Fibroblast of villous mesenchyme (primary cell): ENCODE measurements at regions not wholly inside any gene's neighbourhood (a gene's known extent, or its start where the extent isn't known, plus 50 kb on each side); places are given as distances from the start of the nearest gene placed in this dataset.

Source experiments
- DNase-seq: peaks from one replicate; pipeline ENCODE4 v3.0.0-alpha.2; 2010; ENCODE audit warnings: low read depth
- H3K4me3 ChIP-seq: 2 replicates; pipeline ENCODE4 v1.5.1; 2011; ENCODE audit warnings: low read depth, mild to moderate bottlenecking, low read length
- CTCF ChIP-seq: IDR thresholded peaks from 2 replicates; pipeline ENCODE4 v1.5.1; 2012; ENCODE audit warnings: low read depth, mild to moderate bottlenecking, low read length; ENCODE audit not compliant: insufficient read depth

GRCh38 chr21:28421716-28422524 lies 570.8 kb downstream of the LTN1 start:
- DNase-seq, result peak; percentile 69
- TF ChIP-seq CTCF, result no peak
- H3K4me3 ChIP-seq, result no peak overlapping the region

GRCh38 chr21:28419811-28420210 lies 572.9 kb downstream of the LTN1 start:
- TF ChIP-seq CTCF, result no peak
- DNase-seq, result no peak
- H3K4me3 ChIP-seq, result no peak overlapping the region

GRCh38 chr21:28418726-28419514 lies 573.8 kb downstream of the LTN1 start:
- H3K4me3 ChIP-seq, result no peak overlapping the region
- DNase-seq, result peak; percentile 91
- no peak for TF ChIP-seq CTCF

- no peak overlapping the region for H3K4me3 ChIP-seq
- TF ChIP-seq CTCF, result no peak
- no peak for DNase-seq
Observed at GRCh38 chr21:28410256-28410655, 582.4 kb downstream of the LTN1 start.

- DNase-seq, result no peak
- no peak overlapping the region for H3K4me3 ChIP-seq
- no peak for TF ChIP-seq CTCF
Observed at GRCh38 chr21:28402616-28402989, 590.1 kb downstream of the LTN1 start.

GRCh38 chr21:28397040-28397439 lies 595.6 kb downstream of the LTN1 start:
- no peak for DNase-seq
- no peak for TF ChIP-seq CTCF
- H3K4me3 ChIP-seq, result no peak overlapping the region

GRCh38 chr21:28396421-28396820 lies 596.3 kb downstream of the LTN1 start:
- TF ChIP-seq CTCF, result no peak
- no peak for DNase-seq
- H3K4me3 ChIP-seq, result no peak overlapping the region
